ENCODE measurements at regions not wholly inside any gene's neighbourhood (a gene's known extent, or its start where the extent isn't known, plus 50 kb on each side); places are given as distances from the start of the nearest gene placed in this dataset.

DNA sequence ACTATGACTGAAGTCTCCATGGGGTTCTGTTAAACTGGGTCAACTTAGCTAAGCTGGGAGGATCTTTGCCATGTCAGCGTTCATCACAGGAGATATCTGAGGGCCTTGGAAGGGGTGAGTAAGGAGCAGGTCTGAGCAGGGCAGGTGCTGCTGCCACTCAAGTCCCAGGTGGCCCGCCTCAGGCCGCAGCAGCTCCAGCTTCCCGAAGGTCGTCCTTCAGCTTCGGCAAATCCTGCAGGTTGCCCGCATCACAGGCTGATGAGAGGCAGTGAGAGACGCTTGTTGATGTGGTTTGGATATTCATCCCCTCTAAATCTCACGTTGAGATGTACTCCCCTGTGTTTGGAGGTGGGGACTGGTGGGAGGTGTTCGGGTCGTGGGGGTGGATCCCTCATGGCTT, 166.6 kb downstream of the VAPA start:
- in situ Hi-C loops (cut with MboI; ENCODE audit: low pct_ligation_motif_present in 1 of 4, low pct_unique_long_range_greater_than_20kb in 1 of 4, low sequenced_read_pairs in 3 of 4), result no loop called here

DNA sequence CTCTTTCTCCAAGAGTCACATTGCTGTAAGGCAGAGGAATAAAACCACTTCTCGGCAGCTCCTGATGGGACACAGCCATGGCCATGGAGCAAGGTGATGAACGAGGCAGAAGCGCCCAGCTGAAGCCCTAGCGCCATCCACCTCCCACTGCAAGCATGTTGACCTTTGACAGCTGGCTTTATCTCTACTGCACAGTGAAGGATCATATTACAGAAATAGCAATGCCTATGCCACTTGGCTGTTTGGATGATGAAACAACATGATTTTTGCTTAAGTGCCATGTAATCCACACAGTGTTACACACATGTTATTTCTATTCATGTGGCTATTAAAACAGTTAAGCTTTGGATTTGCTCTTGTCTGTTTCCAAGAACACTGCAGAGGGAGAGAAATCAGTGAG, 167.7 kb downstream of the VAPA start:
- intact Hi-C loops (cut with DNase I; ENCODE audit: low total_unique reads) (no loop called here), in situ Hi-C loops (cut with MboI; ENCODE audit: low pct_ligation_motif_present in 1 of 4, low pct_unique_long_range_greater_than_20kb in 1 of 4, low sequenced_read_pairs in 3 of 4) (no loop called here)
- Histone ChIP-seq H3K27ac (no peak overlapping the region), H3K4me3 (no peak overlapping the region), H3K4me1 (peaks cover 0 to 15% (median 5%) of the 10 kb centered on the region in 4 donors), H3K27me3 (no peaks in the 10 kb centered on the region), H3K36me3 (no peaks in the 10 kb centered on the region), H3K9me3 (peaks cover 0 to 6% of the 10 kb centered on the region in 2 donors)
- no peak for DNase-seq
- 75% methylated on average over 4 of the region's 4 CpGs; no CpG with 5 or more reads in 1 of the 2 donors for WGBS, 2 donors (ENCODE audit: low coverage in 1 of 2)
- TF ChIP-seq, protein P1, sequence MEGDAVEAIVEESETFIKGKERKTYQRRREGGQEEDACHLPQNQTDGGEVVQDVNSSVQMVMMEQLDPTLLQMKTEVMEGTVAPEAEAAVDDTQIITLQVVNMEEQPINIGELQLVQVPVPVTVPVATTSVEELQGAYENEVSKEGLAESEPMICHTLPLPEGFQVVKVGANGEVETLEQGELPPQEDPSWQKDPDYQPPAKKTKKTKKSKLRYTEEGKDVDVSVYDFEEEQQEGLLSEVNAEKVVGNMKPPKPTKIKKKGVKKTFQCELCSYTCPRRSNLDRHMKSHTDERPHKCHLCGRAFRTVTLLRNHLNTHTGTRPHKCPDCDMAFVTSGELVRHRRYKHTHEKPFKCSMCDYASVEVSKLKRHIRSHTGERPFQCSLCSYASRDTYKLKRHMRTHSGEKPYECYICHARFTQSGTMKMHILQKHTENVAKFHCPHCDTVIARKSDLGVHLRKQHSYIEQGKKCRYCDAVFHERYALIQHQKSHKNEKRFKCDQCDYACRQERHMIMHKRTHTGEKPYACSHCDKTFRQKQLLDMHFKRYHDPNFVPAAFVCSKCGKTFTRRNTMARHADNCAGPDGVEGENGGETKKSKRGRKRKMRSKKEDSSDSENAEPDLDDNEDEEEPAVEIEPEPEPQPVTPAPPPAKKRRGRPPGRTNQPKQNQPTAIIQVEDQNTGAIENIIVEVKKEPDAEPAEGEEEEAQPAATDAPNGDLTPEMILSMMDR (IDR thresholded peaks at IDR 0.05), result no peak

More for the DNA sequence above, 166.6 kb downstream of the VAPA start:
- peaks cover 0 to 7% (median 2%) of the 10 kb centered on the region in 4 donors for H3K4me1 ChIP-seq
- no peak for DNase-seq
- no peaks in the 10 kb centered on the region for H3K27me3 ChIP-seq
- H3K27ac ChIP-seq, result no peak overlapping the region
- 94% methylated on average over 11 of the region's 11 CpGs; no CpG with 5 or more reads in 1 of the 2 donors for WGBS, 2 donors (ENCODE audit: low coverage in 1 of 2)
- no peak overlapping the region for H3K4me3 ChIP-seq
- no peaks in the 10 kb centered on the region for H3K36me3 ChIP-seq
- intact Hi-C loops (cut with DNase I; ENCODE audit: low total_unique reads), result no loop called here
- peaks cover 0 to 6% of the 10 kb centered on the region in 2 donors for H3K9me3 ChIP-seq
- TF ChIP-seq POLR2AphosphoS5 (IDR thresholded peaks at IDR 0.05) (no peak), POLR2A (IDR thresholded peaks at IDR 0.05) (no peak), EP300 (IDR thresholded peaks at IDR 0.05; ENCODE audit: low read depth) (no peak)
- TF ChIP-seq, protein P1 (IDR thresholded peaks at IDR 0.05), result no peak

DNA sequence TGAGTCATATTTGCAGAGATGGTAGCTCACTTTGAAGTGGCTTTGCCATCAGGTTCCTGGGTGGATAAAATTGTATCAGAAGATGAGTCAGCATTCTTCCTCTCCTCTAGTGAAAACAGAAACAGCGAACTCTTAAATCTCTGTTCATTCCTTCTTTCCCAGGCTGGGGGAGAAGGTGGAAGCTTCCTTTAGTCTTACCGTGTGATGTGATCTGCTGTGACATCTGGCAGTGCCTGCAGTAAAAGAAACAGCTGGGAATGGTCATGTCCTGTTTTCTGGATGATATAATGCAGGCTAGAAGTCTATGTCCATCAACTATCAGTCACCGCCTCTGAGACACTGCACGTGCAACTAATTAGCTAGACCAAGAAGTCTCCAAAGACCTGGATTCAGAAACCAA, 171.6 kb downstream of the VAPA start:
- peaks cover 0 to 10% (median 4%) of the 10 kb centered on the region in 4 donors for H3K4me1 ChIP-seq
- no peak for TF ChIP-seq EP300 (IDR thresholded peaks at IDR 0.05; ENCODE audit: low read depth)
- TF ChIP-seq, protein P1 (IDR thresholded peaks at IDR 0.05), result no peak
- H3K9me3 ChIP-seq, result peaks cover 0 to 6% of the 10 kb centered on the region in 2 donors
- H3K36me3 ChIP-seq, result no peaks in the 10 kb centered on the region
- H3K27me3 ChIP-seq, result no peaks in the 10 kb centered on the region
- in situ Hi-C loops (cut with MboI; ENCODE audit: low pct_ligation_motif_present in 1 of 4, low pct_unique_long_range_greater_than_20kb in 1 of 4, low sequenced_read_pairs in 3 of 4) (no loop called here), intact Hi-C loops (cut with DNase I; ENCODE audit: low total_unique reads) (no loop called here)
- H3K27ac ChIP-seq, result no peak overlapping the region
- H3K4me3 ChIP-seq, result no peak overlapping the region
- 63% methylated on average over 4 of the region's 4 CpGs; no CpG with 5 or more reads in 1 of the 2 donors for whole genome bisulfite sequencing, 2 donors (ENCODE audit: low coverage in 1 of 2)
- DNase-seq, result no peak

- H3K4me3 ChIP-seq, result no peak overlapping the region
- peak; percentile 25 for DNase-seq
- H3K27me3 ChIP-seq, result no peaks in the 10 kb centered on the region
- WGBS, 2 donors (ENCODE audit: low coverage in 1 of 2), result 47% methylated on average over 3 of the region's 3 CpGs; no CpG with 5 or more reads in 1 of the 2 donors
- TF ChIP-seq POLR2AphosphoS5 (IDR thresholded peaks at IDR 0.05) (no peak), POLR2A (IDR thresholded peaks at IDR 0.05) (no peak), EP300 (IDR thresholded peaks at IDR 0.05; ENCODE audit: low read depth) (no peak)
- peaks cover 0 to 6% of the 10 kb centered on the region in 2 donors for H3K9me3 ChIP-seq
- intact Hi-C loops (cut with DNase I; ENCODE audit: low total_unique reads), result no loop called here
- H3K36me3 ChIP-seq, result no peaks in the 10 kb centered on the region
- H3K27ac ChIP-seq, result no peak overlapping the region
- peaks cover 0 to 10% (median 4%) of the 10 kb centered on the region in 4 donors for H3K4me1 ChIP-seq
- in situ Hi-C loops (cut with MboI; ENCODE audit: low pct_ligation_motif_present in 1 of 4, low pct_unique_long_range_greater_than_20kb in 1 of 4, low sequenced_read_pairs in 3 of 4), result no loop called here
Measured at GRCh38 chr18:10085876-10086275, 172.1 kb downstream of the VAPA start.
